A673 (cell line): ENCODE measurements at regions not wholly inside any gene's neighbourhood (a gene's known extent, or its start where the extent isn't known, plus 50 kb on each side); places are given as distances from the start of the nearest gene placed in this dataset.
"Not testable (repeated sequence)": the region's sequence is repeated elsewhere in the genome, so short reads cannot be mapped to it uniquely, and the experiment has no call there.

Experiments
- BruUV-seq: library from RNA; stranded (reverse); fragments of 400-500 nt; replicated peaks from 2 replicates; lab custom pipeline; 2021; lab: Mats Ljungman, UMichigan
- CTCF ChIA-PET: fragments of 300-600 bp; sonication (Branson Sonifier 250); formaldehyde crosslinking; loops from one replicate; lab custom pipeline; 2022; ENCODE audit warnings: antibody characterized with exemption; lab: Charles Lee
- POLR2A ChIA-PET: fragments of 300-600 bp; sonication (Branson Sonifier 250); formaldehyde crosslinking; loops from one replicate; lab custom pipeline; 2022; ENCODE audit warnings: antibody characterized with exemption; ENCODE audit not compliant: low non-redundant PET; lab: Charles Lee
- DNase-seq: peaks from one replicate; pipeline ENCODE4 v3.0.0-alpha.2; 2015; ENCODE audit warnings: low spot score
- H3K27ac ChIP-seq: fragments of 200-600 bp; sonication (generic); 2 replicates; pipeline ENCODE4 v1.5.1; 2016; ENCODE audit warnings: mixed run types, low read depth, mild to moderate bottlenecking, mixed read lengths, antibody characterized with exemption, low read length; ENCODE audit not compliant: poor library complexity, severe bottlenecking
- H3K27me3 ChIP-seq: fragments of 200-600 bp; sonication (generic); replicated peaks from 2 replicates; pipeline ENCODE4 v1.6.1; 2017; ENCODE audit warnings: mixed run types, low read depth, mild to moderate bottlenecking, mixed read lengths, antibody characterized with exemption, low read length; ENCODE audit not compliant: insufficient read depth, poor library complexity
- H3K36me3 ChIP-seq: fragments of 200-600 bp; sonication (generic); 2 replicates; pipeline ENCODE4 v1.6.1; 2016; ENCODE audit warnings: mixed run types, mild to moderate bottlenecking, mixed read lengths, antibody characterized with exemption, low read length; ENCODE audit not compliant: insufficient read depth, poor library complexity, severe bottlenecking
- H3K4me1 ChIP-seq: fragments of 200-600 bp; sonication (generic); 2 replicates; pipeline ENCODE4 v1.6.1; 2017; ENCODE audit warnings: mixed run types, mild to moderate bottlenecking, mixed read lengths, antibody characterized with exemption, low read length; ENCODE audit not compliant: insufficient read depth, poor library complexity, severe bottlenecking
- H3K4me3 ChIP-seq: fragments of 200-600 bp; sonication (generic); 2 replicates; pipeline ENCODE4 v1.5.1; 2016; ENCODE audit warnings: low read depth, mixed run types, mild to moderate bottlenecking, mixed read lengths, low read length; ENCODE audit not compliant: poor library complexity, severe bottlenecking
- H3K9me3 ChIP-seq: fragments of 200-600 bp; sonication (generic); 2 replicates; pipeline ENCODE4 v1.6.1; 2016; ENCODE audit warnings: mixed run types, low read depth, mild to moderate bottlenecking, mixed read lengths, antibody characterized with exemption, low read length; ENCODE audit not compliant: poor library complexity, severe bottlenecking
- EZH2 ChIP-seq: fragments of 200-600 bp; sonication (generic); IDR thresholded peaks from 2 replicates; pipeline ENCODE4 v1.6.1; 2017; ENCODE audit warnings: borderline replicate concordance, low read depth, mild to moderate bottlenecking, mixed read lengths, antibody characterized with exemption, low read length; ENCODE audit not compliant: poor library complexity, severe bottlenecking
- intact Hi-C: fragments of 100-400 bp; cut with micrococcal nuclease; formaldehyde crosslinking; loops from one replicate; pipeline ENCODE4 v1.10.0; 2022; ENCODE audit not compliant: unreplicated experiment
- TF ChIP-seq, protein P1 (sequence below): fragments of 300-800, 200-600 bp; sonication (generic); conservative IDR thresholded peaks from 2 replicates; pipeline ENCODE4 v1.5.1; 2017; ENCODE audit warnings: low read depth, mild to moderate bottlenecking, antibody characterized with exemption, low read length, moderate library complexity, mixed read lengths

DNA sequence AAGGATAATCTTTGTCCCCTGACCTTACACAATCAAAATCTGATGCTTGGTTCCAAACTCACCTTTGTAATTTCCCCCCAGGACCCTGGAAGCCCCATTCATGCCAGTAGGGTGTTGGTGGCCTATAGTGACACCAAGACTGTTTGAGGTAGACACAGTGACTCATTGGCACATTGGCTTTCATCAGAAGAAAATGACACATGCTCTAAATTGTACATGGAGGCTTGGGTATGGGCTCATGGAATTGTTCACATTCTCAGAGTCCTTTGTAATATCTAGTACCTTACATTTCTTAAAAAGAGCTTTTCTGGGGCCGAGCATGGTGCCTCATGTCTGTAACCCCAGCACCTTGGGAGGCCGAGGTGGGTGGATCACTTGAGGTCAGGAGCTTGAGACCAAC is 61.2 kb upstream of the LRPPRC start:
- intact Hi-C loops: no loop called here
- Histone ChIP-seq H3K27me3 (no peaks in the 10 kb centered on the region), H3K27ac (no peak overlapping the region), H3K4me3 (no peak overlapping the region), H3K4me1 (no peaks in the 10 kb centered on the region), H3K36me3 (no peaks in the 10 kb centered on the region), H3K9me3 (no peaks in the 10 kb centered on the region)
- TF ChIP-seq, protein P1, sequence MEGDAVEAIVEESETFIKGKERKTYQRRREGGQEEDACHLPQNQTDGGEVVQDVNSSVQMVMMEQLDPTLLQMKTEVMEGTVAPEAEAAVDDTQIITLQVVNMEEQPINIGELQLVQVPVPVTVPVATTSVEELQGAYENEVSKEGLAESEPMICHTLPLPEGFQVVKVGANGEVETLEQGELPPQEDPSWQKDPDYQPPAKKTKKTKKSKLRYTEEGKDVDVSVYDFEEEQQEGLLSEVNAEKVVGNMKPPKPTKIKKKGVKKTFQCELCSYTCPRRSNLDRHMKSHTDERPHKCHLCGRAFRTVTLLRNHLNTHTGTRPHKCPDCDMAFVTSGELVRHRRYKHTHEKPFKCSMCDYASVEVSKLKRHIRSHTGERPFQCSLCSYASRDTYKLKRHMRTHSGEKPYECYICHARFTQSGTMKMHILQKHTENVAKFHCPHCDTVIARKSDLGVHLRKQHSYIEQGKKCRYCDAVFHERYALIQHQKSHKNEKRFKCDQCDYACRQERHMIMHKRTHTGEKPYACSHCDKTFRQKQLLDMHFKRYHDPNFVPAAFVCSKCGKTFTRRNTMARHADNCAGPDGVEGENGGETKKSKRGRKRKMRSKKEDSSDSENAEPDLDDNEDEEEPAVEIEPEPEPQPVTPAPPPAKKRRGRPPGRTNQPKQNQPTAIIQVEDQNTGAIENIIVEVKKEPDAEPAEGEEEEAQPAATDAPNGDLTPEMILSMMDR: no peak
- TF ChIP-seq EZH2: no peak
- BruUV-seq: no TSS peak
- no peak for DNase-seq
- ChIA-PET CTCF (no interaction called here), POLR2A (no interaction called here)

DNA sequence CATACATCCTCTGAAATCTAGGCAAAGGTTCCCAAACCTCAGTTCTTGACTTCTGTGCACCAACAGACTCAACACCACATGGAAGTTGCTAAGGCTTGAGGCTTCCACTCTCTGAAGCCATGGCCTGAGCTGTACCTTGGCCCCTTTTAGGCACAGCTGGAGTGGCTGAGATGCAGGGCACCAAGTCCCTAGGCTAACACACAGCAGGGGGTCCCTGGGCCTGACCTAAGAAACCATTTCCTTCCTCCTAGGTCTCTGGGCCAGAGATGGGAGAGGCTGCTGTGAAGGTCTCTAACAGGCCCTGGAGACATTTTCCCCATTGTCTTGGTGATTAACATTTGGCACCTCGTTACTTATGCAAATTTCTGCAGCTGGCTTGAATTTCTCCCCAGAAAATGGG is 64.5 kb upstream of the LRPPRC start:
- H3K4me3 ChIP-seq, intact Hi-C loops, DNase-seq, H3K27ac ChIP-seq, POLR2A ChIA-PET, H3K9me3 ChIP-seq, H3K36me3 ChIP-seq, BruUV-seq, H3K27me3 ChIP-seq, H3K4me1 ChIP-seq: not testable (repeated sequence)
- CTCF ChIA-PET: interaction anchor here (0.6 kb wide), 1 partner anchor 414 kb away, joined by 7 read pairs; no protein-coding TSS in a partner anchor

DNA sequence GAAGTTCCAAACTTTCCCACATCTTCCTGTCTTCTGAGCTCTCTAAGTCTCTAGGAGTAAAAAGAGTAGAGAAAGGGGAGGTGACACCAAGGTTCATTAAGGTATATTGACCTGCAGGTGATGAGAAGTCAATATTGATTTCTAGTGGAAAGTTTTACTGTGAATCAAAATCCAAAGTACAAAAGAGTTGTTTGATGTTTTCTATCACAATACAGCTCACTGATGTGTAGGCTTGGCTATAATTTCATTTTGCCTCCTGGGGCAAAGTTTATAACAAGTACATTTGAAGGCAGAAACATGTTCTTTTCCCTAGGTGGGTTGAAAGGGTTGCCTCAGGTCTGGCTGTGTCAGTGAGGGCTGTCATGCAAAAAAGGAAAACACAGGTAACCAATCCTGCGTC is 65.2 kb upstream of the LRPPRC start:
- POLR2A ChIA-PET: no interaction called here
- Histone ChIP-seq H3K4me3 (no peak overlapping the region), H3K27me3 (no peaks in the 10 kb centered on the region), H3K27ac (no peak overlapping the region), H3K9me3 (no peaks in the 10 kb centered on the region), H3K36me3 (no peaks in the 10 kb centered on the region), H3K4me1 (no peaks in the 10 kb centered on the region)
- no peak for DNase-seq
- TF ChIP-seq, protein P1: no peak
- no peak for TF ChIP-seq EZH2
- CTCF ChIA-PET: interaction anchor here (0.6 kb wide), 1 partner anchor 413 kb away, joined by 7 read pairs; no protein-coding TSS in a partner anchor
- intact Hi-C loops: no loop called here
- BruUV-seq: no TSS peak

DNA sequence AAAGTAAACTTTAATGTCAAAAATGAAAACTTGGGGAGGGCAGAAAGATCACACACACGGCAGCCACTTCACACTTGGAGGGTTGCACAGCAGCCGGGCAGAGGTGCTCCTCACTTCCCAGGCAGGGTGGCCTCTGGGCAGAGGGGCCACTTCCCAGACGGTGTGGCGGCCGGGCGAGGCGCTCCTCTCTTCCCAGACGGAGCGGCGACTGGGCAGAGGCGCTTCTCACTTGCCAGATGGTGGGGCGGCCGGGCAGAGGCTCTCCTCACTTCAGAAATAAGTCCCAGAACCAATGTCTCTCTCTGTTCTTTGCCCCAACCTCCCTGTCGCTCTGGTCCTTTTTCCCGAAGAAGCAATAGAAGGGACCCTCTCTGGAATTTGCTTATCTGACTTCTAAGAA is 65.7 kb upstream of the LRPPRC start:
- Histone ChIP-seq H3K9me3 (no peaks in the 10 kb centered on the region), H3K36me3 (no peaks in the 10 kb centered on the region), H3K27ac (no peak overlapping the region), H3K4me1 (no peaks in the 10 kb centered on the region), H3K27me3 (no peaks in the 10 kb centered on the region), H3K4me3 (no peak overlapping the region)
- POLR2A ChIA-PET: no interaction called here
- CTCF ChIA-PET: no interaction called here
- BruUV-seq: no TSS peak
- no peak for DNase-seq
- intact Hi-C loops: no loop called here
- TF ChIP-seq EZH2: no peak
- TF ChIP-seq, protein P1: no peak
